SK-N-SH (cell line): ENCODE measurements at regions not wholly inside any gene's neighbourhood (a gene's known extent, or its start where the extent isn't known, plus 50 kb on each side); places are given as distances from the start of the nearest gene placed in this dataset.

Experiments used
- CTCF ChIP-seq: fragments of 200-600 bp; sonication (generic); IDR thresholded peaks from 2 replicates; pipeline ENCODE4 v1.6.1; 2017; ENCODE audit warnings: antibody characterized with exemption, mild to moderate bottlenecking, moderate library complexity
- EP300 ChIP-seq, 2 experiments: IDR thresholded peaks; 2 replicates each; pipeline versions ENCODE4 v1.4.0 to v1.6.1; 2012; ENCODE audit warnings: borderline replicate concordance in 1 of 2, low read depth in 1 of 2, low read length in 1 of 2
- MAX ChIP-seq: IDR thresholded peaks from 2 replicates; pipeline ENCODE4 v1.4.0; 2012; ENCODE audit warnings: low read depth
- PBX3 ChIP-seq: IDR thresholded peaks from 2 replicates; pipeline ENCODE4; 2012
- POLR2AphosphoS5 ChIP-seq: IDR thresholded peaks from 2 replicates; pipeline ENCODE4 v1.6.1; 2012; ENCODE audit warnings: low read depth, low read length
- RAD21 ChIP-seq: IDR thresholded peaks from 2 replicates; pipeline ENCODE4 v1.6.1; 2012; ENCODE audit warnings: mild to moderate bottlenecking, low read length
- RCOR1 ChIP-seq: fragments of 150-350 bp; IDR thresholded peaks from 2 replicates; pipeline ENCODE4 v1.6.1; 2017; ENCODE audit warnings: antibody characterized with exemption, low read length
- REST ChIP-seq: IDR thresholded peaks from 2 replicates; pipeline ENCODE4 v1.6.1; 2012; ENCODE audit warnings: mild to moderate bottlenecking, low read depth, low read length, moderate library complexity
- TAF1 ChIP-seq: IDR thresholded peaks from 2 replicates; pipeline ENCODE4 v1.6.1; 2012; ENCODE audit warnings: low read depth, mild to moderate bottlenecking, low read length, moderate library complexity, borderline replicate concordance

- TF ChIP-seq RAD21 (no peak), EP300 (IDR thresholded peaks at IDR 0.05; ENCODE audit: borderline replicate concordance in 1 of 2, low read depth in 1 of 2, low read length in 1 of 2) (no peak), POLR2AphosphoS5 (no peak), PBX3 (no peak), CTCF (no peak), MAX (no peak), REST (no peak), TAF1 (no peak), RCOR1 (no peak)
These were observed 266.0 kb upstream of the IL1RAPL1 start for GRCh38 chrX:28321286-28321685.
